Epithelial cell of esophagus (primary cell): ENCODE measurements at regions not wholly inside any gene's neighbourhood (a gene's known extent, or its start where the extent isn't known, plus 50 kb on each side); places are given as distances from the start of the nearest gene placed in this dataset.
"Not testable (repeated sequence)": the region's sequence is repeated elsewhere in the genome, so short reads cannot be mapped to it uniquely, and the experiment has no call there.

ENCODE experiments used
- DNase-seq: peaks from one replicate; pipeline ENCODE4 v3.0.0; 2010; ENCODE audit warnings: low read depth
- H3K4me3 ChIP-seq: 2 replicates; pipeline ENCODE4 v1.5.1; 2011; ENCODE audit warnings: mild to moderate bottlenecking, low read length, control low read depth
- CTCF ChIP-seq: IDR thresholded peaks from 2 replicates; pipeline ENCODE4 v1.5.1; 2011; ENCODE audit warnings: low read depth, mild to moderate bottlenecking, low read length, control low read depth, inconsistent platforms; ENCODE audit not compliant: insufficient read depth; ENCODE audit errors: missing control alignments

GRCh38 chr10:28180654-28181053, 122.2 kb downstream of the MPP7 start:
- TF ChIP-seq CTCF, result no peak
- peak; percentile 48 for DNase-seq
- no peak overlapping the region for H3K4me3 ChIP-seq

GRCh38 chr10:28179743-28180099, 123.1 kb downstream of the MPP7 start:
- no peak for TF ChIP-seq CTCF
- no peak for DNase-seq
- no peak overlapping the region for H3K4me3 ChIP-seq

GRCh38 chr10:28179006-28179742, 123.7 kb downstream of the MPP7 start:
- DNase-seq, result peak; percentile 61
- H3K4me3 ChIP-seq, result no peak overlapping the region
- peak; percentile 70 for TF ChIP-seq CTCF

GRCh38 chr10:28177944-28178637, 124.8 kb downstream of the MPP7 start:
- no peak for TF ChIP-seq CTCF
- DNase-seq, result peak; percentile 1
- no peak overlapping the region for H3K4me3 ChIP-seq

- H3K4me3 ChIP-seq, DNase-seq: not testable (repeated sequence)
Measured at GRCh38 chr10:28176498-28176897, 126.4 kb downstream of the MPP7 start.

GRCh38 chr10:28172223-28172610, 130.6 kb downstream of the MPP7 start:
- TF ChIP-seq CTCF, result no peak
- no peak overlapping the region for H3K4me3 ChIP-seq
- DNase-seq, result no peak

GRCh38 chr10:28171468-28172222, 131.2 kb downstream of the MPP7 start:
- TF ChIP-seq CTCF, result no peak
- no peak overlapping the region for H3K4me3 ChIP-seq
- peak; percentile 4 for DNase-seq
